Thyroid gland (tissue), 4 donors: ENCODE measurements at regions not wholly inside any gene's neighbourhood (a gene's known extent, or its start where the extent isn't known, plus 50 kb on each side); places are given as distances from the start of the nearest gene placed in this dataset.

Experiments
- DNase-seq, 2 donors: peaks; one replicate each; pipeline ENCODE4 v3.0.0-alpha.2; 2019
- H3K27ac ChIP-seq, 3 donors: fragments of 200-600 bp; sonication (generic); 1 replicate in 2 of 3; 2 replicates in 1 of 3; pipeline ENCODE4 v1.5.1; 2016 to 2019; ENCODE audit warnings: mild to moderate bottlenecking in 1 of 3, moderate library complexity in 1 of 3
- H3K27me3 ChIP-seq: fragments of 200-600 bp; sonication (generic); one replicate; pipeline ENCODE4 v1.5.1; 2019
- H3K36me3 ChIP-seq, 2 donors: fragments of 200-600 bp; sonication (generic); one replicate each; pipeline ENCODE4 v1.5.1; 2016 to 2019
- H3K4me1 ChIP-seq, 2 donors: fragments of 200-600 bp; sonication (generic); one replicate each; pipeline ENCODE4 v1.5.1; 2017 to 2019
- H3K4me3 ChIP-seq, 3 donors: fragments of 200-600 bp; sonication (generic); replicated peaks in 1 of 3; 1 replicate in 2 of 3; 2 replicates in 1 of 3; pipeline ENCODE4 v1.5.1; 2016; ENCODE audit warnings: mild to moderate bottlenecking in 1 of 3
- H3K9me3 ChIP-seq: fragments of 200-600 bp; sonication (generic); one replicate; pipeline ENCODE4 v1.5.1; 2017
- POLR2A ChIP-seq, 2 donors: fragments of 450-650 bp; IDR thresholded peaks; one replicate each; pipeline ENCODE4 v1.6.1; 2017; ENCODE audit warnings: antibody characterized with exemption in 2 of 2, mild to moderate bottlenecking in 2 of 2, moderate library complexity in 1 of 2
- WGBS, 2 donors: methylation state at CpG; one replicate each; pipeline ENCODE4 v1.1.5; 2017; 5-methylcytosine and 5-hydroxymethylcytosine counted together
- intact Hi-C: fragments of 100-400 bp; cut with DNase I; formaldehyde crosslinking; loops from one replicate; pipeline ENCODE4 v1.15.1; 2023
- TF ChIP-seq, protein P1 (sequence below), 6 experiments: fragments of 200-600 bp in 3 of 6; fragments of 450-650 bp in 3 of 6; sonication (generic) in 3 of 6; IDR thresholded peaks; one replicate each; pipeline ENCODE4 v1.5.1; 2016 to 2019; ENCODE audit warnings: antibody characterized with exemption in 6 of 6, mild to moderate bottlenecking in 2 of 6, inconsistent platforms in 1 of 6, moderate library complexity in 1 of 6

GRCh38 chr4:11544211-11544610 is 115.5 kb upstream of the HS3ST1 start:
- TF ChIP-seq, protein P1, sequence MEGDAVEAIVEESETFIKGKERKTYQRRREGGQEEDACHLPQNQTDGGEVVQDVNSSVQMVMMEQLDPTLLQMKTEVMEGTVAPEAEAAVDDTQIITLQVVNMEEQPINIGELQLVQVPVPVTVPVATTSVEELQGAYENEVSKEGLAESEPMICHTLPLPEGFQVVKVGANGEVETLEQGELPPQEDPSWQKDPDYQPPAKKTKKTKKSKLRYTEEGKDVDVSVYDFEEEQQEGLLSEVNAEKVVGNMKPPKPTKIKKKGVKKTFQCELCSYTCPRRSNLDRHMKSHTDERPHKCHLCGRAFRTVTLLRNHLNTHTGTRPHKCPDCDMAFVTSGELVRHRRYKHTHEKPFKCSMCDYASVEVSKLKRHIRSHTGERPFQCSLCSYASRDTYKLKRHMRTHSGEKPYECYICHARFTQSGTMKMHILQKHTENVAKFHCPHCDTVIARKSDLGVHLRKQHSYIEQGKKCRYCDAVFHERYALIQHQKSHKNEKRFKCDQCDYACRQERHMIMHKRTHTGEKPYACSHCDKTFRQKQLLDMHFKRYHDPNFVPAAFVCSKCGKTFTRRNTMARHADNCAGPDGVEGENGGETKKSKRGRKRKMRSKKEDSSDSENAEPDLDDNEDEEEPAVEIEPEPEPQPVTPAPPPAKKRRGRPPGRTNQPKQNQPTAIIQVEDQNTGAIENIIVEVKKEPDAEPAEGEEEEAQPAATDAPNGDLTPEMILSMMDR (IDR thresholded peaks at IDR 0.05) = no peak
- no peak for TF ChIP-seq POLR2A (IDR thresholded peaks at IDR 0.05)
- no peaks in the 10 kb centered on the region for H3K9me3 ChIP-seq
- H3K4me1 ChIP-seq = no peaks in the 10 kb centered on the region
- no peaks in the 10 kb centered on the region for H3K36me3 ChIP-seq
- no peak overlapping the region for H3K27ac ChIP-seq
- H3K4me3 ChIP-seq = no peak overlapping the region
- intact Hi-C loops = no loop called here
- H3K27me3 ChIP-seq = no peaks in the 10 kb centered on the region
- DNase-seq = no peak

- Histone ChIP-seq H3K9me3 (no peaks in the 10 kb centered on the region), H3K27ac (no peak overlapping the region), H3K36me3 (no peaks in the 10 kb centered on the region), H3K27me3 (no peaks in the 10 kb centered on the region), H3K4me3 (no peak overlapping the region), H3K4me1 (no peaks in the 10 kb centered on the region)
- intact Hi-C loops = no loop called here
- 26 to 33% methylated on average over 2 of the region's 2 CpGs for WGBS, 2 donors
- TF ChIP-seq, protein P1 (IDR thresholded peaks at IDR 0.05) = no peak
- TF ChIP-seq POLR2A (IDR thresholded peaks at IDR 0.05) = no peak
- no peak for DNase-seq
Measured at GRCh38 chr4:11543706-11544105, 115.0 kb upstream of the HS3ST1 start.

DNA sequence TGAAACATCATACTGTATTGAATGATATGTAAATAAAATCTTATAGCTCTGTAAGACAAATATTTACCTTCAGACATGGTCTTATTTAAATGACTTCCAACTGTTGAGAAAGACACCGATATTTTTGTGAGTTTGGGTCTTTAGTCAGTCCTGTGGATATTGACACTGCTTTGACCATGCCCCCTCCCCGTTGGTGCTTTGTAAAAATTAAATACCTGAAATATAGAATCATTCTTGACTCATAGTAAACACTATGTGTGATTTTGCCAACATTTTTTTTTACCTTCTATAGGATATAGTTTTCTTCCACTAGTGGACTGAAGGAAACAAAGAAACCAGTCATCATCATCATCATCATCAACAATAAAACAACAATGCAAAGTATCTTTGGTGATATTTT is 114.3 kb upstream of the HS3ST1 start:
- WGBS, 2 donors = 84 to 88% methylated on average over 2 of the region's 2 CpGs
- no peaks in the 10 kb centered on the region for H3K9me3 ChIP-seq
- H3K27ac ChIP-seq = no peak overlapping the region
- TF ChIP-seq, protein P1 (IDR thresholded peaks at IDR 0.05) = no peak
- no peak for TF ChIP-seq POLR2A (IDR thresholded peaks at IDR 0.05)
- no peak overlapping the region for H3K4me3 ChIP-seq
- H3K27me3 ChIP-seq = no peaks in the 10 kb centered on the region
- H3K4me1 ChIP-seq = no peaks in the 10 kb centered on the region
- intact Hi-C loops = no loop called here
- DNase-seq = no peak
- H3K36me3 ChIP-seq = no peaks in the 10 kb centered on the region

- intact Hi-C loops = no loop called here
- TF ChIP-seq, protein P1 (IDR thresholded peaks at IDR 0.05) = no peak
- no peak for TF ChIP-seq POLR2A (IDR thresholded peaks at IDR 0.05)
Measured at GRCh38 chr4:11537846-11538245, 109.2 kb upstream of the HS3ST1 start.

DNA sequence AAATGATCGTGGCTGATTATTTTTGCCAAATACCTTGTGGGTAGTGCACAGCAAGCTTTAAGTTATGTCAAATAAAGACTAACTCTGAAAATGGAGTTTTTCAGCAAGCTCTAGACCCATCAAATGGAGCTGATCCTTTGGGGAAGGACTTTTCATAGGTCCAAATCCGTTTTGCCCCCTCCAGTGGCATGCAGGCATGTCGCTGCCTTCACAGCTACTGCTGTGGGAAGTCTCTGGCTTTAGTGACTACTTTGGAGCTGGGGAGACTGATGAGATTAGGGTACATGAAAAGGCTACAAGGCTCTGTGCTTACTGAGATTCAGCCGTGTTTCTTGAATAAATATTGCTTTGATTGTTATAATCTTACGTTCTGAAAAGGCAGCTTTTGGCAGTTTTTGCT is 106.6 kb upstream of the HS3ST1 start:
- no peaks in the 10 kb centered on the region for H3K4me1 ChIP-seq
- intact Hi-C loops = no loop called here
- no peak overlapping the region for H3K27ac ChIP-seq
- H3K9me3 ChIP-seq = no peaks in the 10 kb centered on the region
- DNase-seq = no peak
- no peaks in the 10 kb centered on the region for H3K27me3 ChIP-seq
- H3K4me3 ChIP-seq = no peak overlapping the region
- 77 to 82% methylated on average over 5 of the region's 5 CpGs for WGBS, 2 donors
- no peaks in the 10 kb centered on the region for H3K36me3 ChIP-seq
- TF ChIP-seq, protein P1 (IDR thresholded peaks at IDR 0.05) = no peak
- TF ChIP-seq POLR2A (IDR thresholded peaks at IDR 0.05) = no peak

More at GRCh38 chr4:11537846-11538245, 109.2 kb upstream of the HS3ST1 start:
- no peaks in the 10 kb centered on the region for H3K9me3 ChIP-seq
- H3K27me3 ChIP-seq = no peaks in the 10 kb centered on the region
- H3K36me3 ChIP-seq = no peaks in the 10 kb centered on the region
- no peak overlapping the region for H3K4me3 ChIP-seq
- no peaks in the 10 kb centered on the region for H3K4me1 ChIP-seq
- no peak for DNase-seq
- H3K27ac ChIP-seq = no peak overlapping the region
- WGBS, 2 donors = 68 to 69% methylated on average over 4 of the region's 4 CpGs
